IPS-18a (cell line): ENCODE measurements at regions not wholly inside any gene's neighbourhood (a gene's known extent, or its start where the extent isn't known, plus 50 kb on each side); places are given as distances from the start of the nearest gene placed in this dataset.

ENCODE experiments used
- H3K27ac ChIP-seq: one replicate; pipeline ENCODE4 v1.5.1; 2013; ENCODE audit warnings: low read length
- H3K27me3 ChIP-seq: one replicate; pipeline ENCODE4 v1.6.1; 2013; ENCODE audit warnings: mild to moderate bottlenecking, low read length; ENCODE audit not compliant: control insufficient read depth, insufficient read depth
- H3K36me3 ChIP-seq: one replicate; pipeline ENCODE4 v1.6.1; 2013; ENCODE audit warnings: low read depth, low read length; ENCODE audit not compliant: control insufficient read depth
- H3K4me1 ChIP-seq: one replicate; pipeline ENCODE4 v1.6.1; 2013; ENCODE audit warnings: low read depth, low read length; ENCODE audit not compliant: control insufficient read depth
- H3K4me3 ChIP-seq: one replicate; pipeline ENCODE4 v1.5.1; 2013; ENCODE audit warnings: low read length
- H3K9ac ChIP-seq: one replicate; pipeline ENCODE4 v1.6.1; 2013; ENCODE audit warnings: mild to moderate bottlenecking, low read length, moderate library complexity
- H3K9me3 ChIP-seq: one replicate; pipeline ENCODE4 v1.6.1; 2013; ENCODE audit warnings: low read depth, low read length; ENCODE audit not compliant: control insufficient read depth

- H3K27ac ChIP-seq: no peak overlapping the region
- peaks cover 5% of the 10 kb centered on the region for H3K4me1 ChIP-seq
- no peaks in the 10 kb centered on the region for H3K36me3 ChIP-seq
- H3K4me3 ChIP-seq: no peak overlapping the region
- H3K9ac ChIP-seq: no peak overlapping the region
- no peaks in the 10 kb centered on the region for H3K27me3 ChIP-seq
- H3K9me3 ChIP-seq: no peaks in the 10 kb centered on the region
These were observed 63.4 kb upstream of the IGF1 start for GRCh38 chr12:102543494-102544485.

- no peaks in the 10 kb centered on the region for H3K36me3 ChIP-seq
- H3K27ac ChIP-seq: no peak overlapping the region
- no peaks in the 10 kb centered on the region for H3K27me3 ChIP-seq
- no peak overlapping the region for H3K4me3 ChIP-seq
- H3K9me3 ChIP-seq: no peaks in the 10 kb centered on the region
- no peak overlapping the region for H3K9ac ChIP-seq
- no peaks in the 10 kb centered on the region for H3K4me1 ChIP-seq
These were observed 62.6 kb upstream of the IGF1 start for GRCh38 chr12:102542816-102543440.

- Histone ChIP-seq H3K9ac (no peak overlapping the region), H3K27ac (no peak overlapping the region), H3K4me1 (no peaks in the 10 kb centered on the region), H3K27me3 (no peaks in the 10 kb centered on the region), H3K36me3 (no peaks in the 10 kb centered on the region), H3K4me3 (no peak overlapping the region), H3K9me3 (no peaks in the 10 kb centered on the region)
These were observed 60.5 kb upstream of the IGF1 start for GRCh38 chr12:102540815-102541385.

- Histone ChIP-seq H3K9ac (no peak overlapping the region), H3K9me3 (no peaks in the 10 kb centered on the region), H3K36me3 (no peaks in the 10 kb centered on the region), H3K4me1 (no peaks in the 10 kb centered on the region), H3K27ac (no peak overlapping the region), H3K4me3 (no peak overlapping the region), H3K27me3 (no peaks in the 10 kb centered on the region)
These were observed 59.5 kb upstream of the IGF1 start for GRCh38 chr12:102539651-102540553.

GRCh38 chr12:102535306-102535705 lies 54.9 kb upstream of the IGF1 start:
- Histone ChIP-seq H3K4me1 (no peaks in the 10 kb centered on the region), H3K27ac (no peak overlapping the region), H3K4me3 (no peak overlapping the region), H3K9ac (no peak overlapping the region), H3K27me3 (no peaks in the 10 kb centered on the region), H3K36me3 (no peaks in the 10 kb centered on the region), H3K9me3 (no peaks in the 10 kb centered on the region)

GRCh38 chr12:102534899-102535298 lies 54.5 kb upstream of the IGF1 start:
- H3K9me3 ChIP-seq: no peaks in the 10 kb centered on the region
- no peak overlapping the region for H3K9ac ChIP-seq
- no peak overlapping the region for H3K4me3 ChIP-seq
- H3K27ac ChIP-seq: no peak overlapping the region
- H3K36me3 ChIP-seq: no peaks in the 10 kb centered on the region
- H3K4me1 ChIP-seq: no peaks in the 10 kb centered on the region
- no peaks in the 10 kb centered on the region for H3K27me3 ChIP-seq

GRCh38 chr12:102533483-102534215 lies 53.3 kb upstream of the IGF1 start:
- H3K9ac ChIP-seq: no peak overlapping the region
- H3K36me3 ChIP-seq: no peaks in the 10 kb centered on the region
- no peaks in the 10 kb centered on the region for H3K9me3 ChIP-seq
- no peaks in the 10 kb centered on the region for H3K27me3 ChIP-seq
- no peak overlapping the region for H3K27ac ChIP-seq
- no peaks in the 10 kb centered on the region for H3K4me1 ChIP-seq
- H3K4me3 ChIP-seq: no peak overlapping the region
